ENCODE measurements at regions not wholly inside any gene's neighbourhood (a gene's known extent, or its start where the extent isn't known, plus 50 kb on each side); places are given as distances from the start of the nearest gene placed in this dataset.

DNA sequence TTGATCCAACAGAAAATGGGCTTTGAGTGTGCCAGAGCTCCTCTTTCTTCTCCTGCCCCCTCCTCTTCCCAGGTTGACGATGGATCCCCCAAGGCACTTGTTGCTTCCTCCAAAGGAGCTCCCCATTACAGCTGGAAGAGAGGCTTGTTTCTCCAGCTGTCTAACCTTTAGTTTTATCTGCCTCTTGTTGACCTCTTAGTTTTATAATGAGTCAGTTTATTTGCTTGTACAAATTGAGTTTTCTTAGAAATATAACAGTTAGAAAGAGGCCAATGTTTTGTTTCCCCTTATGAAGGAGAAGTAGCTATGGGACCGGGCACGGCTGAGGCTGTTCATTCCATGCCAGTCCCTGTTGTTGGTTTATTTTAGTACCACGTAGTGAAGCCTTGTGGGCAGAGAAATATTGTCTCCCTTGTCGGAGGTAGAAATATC is 158.2 kb downstream of the SPRY1 start:
- intact Hi-C loops (cut with DNase I): loop anchor here (2.0 to 5.0 kb wide), 5 partner anchors 48 to 158 kb away; partner anchors contain the start of gene SPRY1 (in 1 of the 2)
- peak; percentile 83 for ATAC-seq (ENCODE audit: low FRiP score)
- peak overlapping the region; percentile 33 to 97 for H3K27ac ChIP-seq (ENCODE audit: low read depth in 1 of 2, low read length in 2 of 2)
- H3K36me3 ChIP-seq (ENCODE audit: control insufficient read depth in 1 of 2, insufficient read depth in 2 of 2, low read length in 1 of 2): no peaks in the 10 kb centered on the region
- H3K4me3 ChIP-seq (ENCODE audit: low read length in 2 of 2): no peak overlapping the region
- peaks cover 2 to 5% of the 10 kb centered on the region in 2 donors for H3K4me1 ChIP-seq (ENCODE audit: control insufficient read depth in 1 of 2, insufficient read depth in 2 of 2, low read length in 2 of 2)
- H3K27me3 ChIP-seq (ENCODE audit: control insufficient read depth in 1 of 2, insufficient read depth in 2 of 2, low read length in 1 of 2): no peaks in the 10 kb centered on the region
- peak in 1 of 2 donors; percentile 67 for DNase-seq
- WGBS, 2 donors: 0 to 3% methylated on average over 5 of the region's 5 CpGs
- no peaks in the 10 kb centered on the region for H3K9me3 ChIP-seq (ENCODE audit: control insufficient read depth, low read length)

DNA sequence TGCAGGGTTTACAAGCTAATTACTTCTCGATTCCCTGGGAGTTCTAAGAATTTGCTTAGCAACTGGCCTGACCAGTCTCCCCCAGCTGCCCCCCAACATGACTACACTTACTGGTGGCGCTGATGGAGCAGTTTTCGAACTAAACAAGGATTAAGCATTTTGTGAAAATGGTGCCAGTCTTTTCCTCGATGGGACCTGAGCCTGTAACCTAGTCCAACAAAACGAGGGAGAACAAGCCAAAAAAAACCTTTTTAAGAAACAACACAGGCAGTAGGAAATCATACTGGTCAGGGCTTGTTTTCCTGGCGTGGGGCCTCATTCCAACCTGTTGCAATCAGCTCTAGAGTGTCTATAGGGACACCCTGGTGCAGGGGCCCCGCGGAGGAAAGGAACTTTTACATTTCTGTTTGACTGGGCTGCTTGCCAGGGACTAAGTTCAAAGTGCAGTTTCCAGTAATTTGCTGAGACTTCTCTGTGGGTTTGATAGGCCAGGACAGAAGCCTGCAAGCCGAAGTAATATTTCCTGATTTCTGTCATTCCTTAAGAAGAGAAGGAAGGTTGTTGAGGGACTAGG is 158.7 kb downstream of the SPRY1 start:
- peak overlapping the region; percentile 83 to 97 for H3K27ac ChIP-seq (ENCODE audit: low read depth in 1 of 2, low read length in 2 of 2)
- no peaks in the 10 kb centered on the region for H3K9me3 ChIP-seq (ENCODE audit: control insufficient read depth, low read length)
- intact Hi-C loops (cut with DNase I): loop anchor here (2.0 to 5.0 kb wide), 3 partner anchors 97 to 159 kb away; partner anchors contain the start of gene SPRY1 (in 1 of the 2)
- DNase-seq (peak; percentile 92 to 93), ATAC-seq (ENCODE audit: low FRiP score) (peak; percentile 92)
- peaks cover 2 to 5% of the 10 kb centered on the region in 2 donors for H3K4me1 ChIP-seq (ENCODE audit: control insufficient read depth in 1 of 2, insufficient read depth in 2 of 2, low read length in 2 of 2)
- H3K4me3 ChIP-seq (ENCODE audit: low read length in 2 of 2): no peak overlapping the region
- WGBS, 2 donors: 1% methylated on average over 9 of the region's 9 CpGs
- no peaks in the 10 kb centered on the region for H3K27me3 ChIP-seq (ENCODE audit: control insufficient read depth in 1 of 2, insufficient read depth in 2 of 2, low read length in 1 of 2)
- no peaks in the 10 kb centered on the region for H3K36me3 ChIP-seq (ENCODE audit: control insufficient read depth in 1 of 2, insufficient read depth in 2 of 2, low read length in 1 of 2)

DNA sequence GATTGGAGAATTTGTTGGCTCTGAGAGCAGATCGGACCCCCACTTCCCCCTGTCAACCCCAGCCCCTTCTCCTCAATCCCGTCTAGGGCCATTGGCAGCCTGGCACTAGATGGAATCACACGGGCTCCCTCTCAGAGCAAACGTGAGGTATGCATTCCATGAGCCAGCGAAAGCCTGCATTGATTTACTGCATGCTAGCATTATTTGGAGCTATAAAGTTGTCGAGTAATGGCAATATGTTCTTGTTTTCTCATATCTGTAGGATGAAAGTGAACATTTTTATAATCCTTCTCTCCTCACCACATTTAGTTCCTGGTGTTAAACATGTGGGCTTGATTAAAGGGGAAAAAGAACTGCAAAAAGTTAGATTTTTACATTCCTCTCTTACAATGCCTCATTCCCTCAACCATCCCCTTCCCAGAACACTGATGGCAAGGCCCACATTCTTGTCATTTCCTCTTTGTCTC is 159.2 kb downstream of the SPRY1 start:
- H3K4me1 ChIP-seq (ENCODE audit: control insufficient read depth in 1 of 2, insufficient read depth in 2 of 2, low read length in 2 of 2): peaks cover 2 to 5% of the 10 kb centered on the region in 2 donors
- no peaks in the 10 kb centered on the region for H3K27me3 ChIP-seq (ENCODE audit: control insufficient read depth in 1 of 2, insufficient read depth in 2 of 2, low read length in 1 of 2)
- no peak overlapping the region for H3K4me3 ChIP-seq (ENCODE audit: low read length in 2 of 2)
- H3K36me3 ChIP-seq (ENCODE audit: control insufficient read depth in 1 of 2, insufficient read depth in 2 of 2, low read length in 1 of 2): no peaks in the 10 kb centered on the region
- intact Hi-C loops (cut with DNase I): loop anchor here (2.0 to 5.0 kb wide), 3 partner anchors 96 to 159 kb away; partner anchors contain the start of gene SPRY1 (in 1 of the 2)
- peak overlapping the region; percentile 83 to 97 for H3K27ac ChIP-seq (ENCODE audit: low read depth in 1 of 2, low read length in 2 of 2)
- no peaks in the 10 kb centered on the region for H3K9me3 ChIP-seq (ENCODE audit: control insufficient read depth, low read length)
- DNase-seq: no peak
- peak; percentile 39 for ATAC-seq (ENCODE audit: low FRiP score)
- WGBS, 2 donors: 2 to 7% methylated on average over 6 of the region's 6 CpGs

DNA sequence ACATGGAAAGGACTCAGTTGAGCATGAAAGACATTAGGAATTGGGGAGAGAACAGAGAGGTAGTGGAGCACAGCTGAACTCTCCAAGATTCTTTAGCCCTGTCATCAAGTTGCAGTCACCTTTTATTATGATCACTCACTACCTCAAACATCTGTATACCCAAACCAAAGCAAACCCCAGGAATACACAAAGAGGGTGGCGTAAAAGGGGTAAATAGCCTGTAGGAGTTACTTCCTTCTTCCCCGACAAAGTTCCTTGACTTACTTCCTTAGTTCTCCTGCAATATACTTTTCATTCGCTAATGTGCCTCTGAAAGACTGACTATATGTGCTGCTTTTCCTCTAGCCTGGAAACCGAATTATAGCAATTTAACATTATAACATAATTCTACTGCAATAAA is 159.9 kb downstream of the SPRY1 start:
- Histone ChIP-seq H3K27ac (ENCODE audit: low read depth in 1 of 2, low read length in 2 of 2) (peak overlapping the region; percentile 71 to 83), H3K36me3 (ENCODE audit: control insufficient read depth in 1 of 2, insufficient read depth in 2 of 2, low read length in 1 of 2) (no peaks in the 10 kb centered on the region), H3K27me3 (ENCODE audit: control insufficient read depth in 1 of 2, insufficient read depth in 2 of 2, low read length in 1 of 2) (no peaks in the 10 kb centered on the region), H3K9me3 (ENCODE audit: control insufficient read depth, low read length) (no peaks in the 10 kb centered on the region), H3K4me1 (ENCODE audit: control insufficient read depth in 1 of 2, insufficient read depth in 2 of 2, low read length in 2 of 2) (peaks cover 2 to 5% of the 10 kb centered on the region in 2 donors), H3K4me3 (ENCODE audit: low read length in 2 of 2) (no peak overlapping the region)
- ATAC-seq (ENCODE audit: low FRiP score) (no peak), DNase-seq (no peak)
- intact Hi-C loops (cut with DNase I): loop anchor here in 1 of 2 donors (5.0 kb wide), 1 partner anchor 96 kb away; no protein-coding TSS in a partner anchor
- 95 to 96% methylated on average over 4 of the region's 4 CpGs for WGBS, 2 donors

DNA sequence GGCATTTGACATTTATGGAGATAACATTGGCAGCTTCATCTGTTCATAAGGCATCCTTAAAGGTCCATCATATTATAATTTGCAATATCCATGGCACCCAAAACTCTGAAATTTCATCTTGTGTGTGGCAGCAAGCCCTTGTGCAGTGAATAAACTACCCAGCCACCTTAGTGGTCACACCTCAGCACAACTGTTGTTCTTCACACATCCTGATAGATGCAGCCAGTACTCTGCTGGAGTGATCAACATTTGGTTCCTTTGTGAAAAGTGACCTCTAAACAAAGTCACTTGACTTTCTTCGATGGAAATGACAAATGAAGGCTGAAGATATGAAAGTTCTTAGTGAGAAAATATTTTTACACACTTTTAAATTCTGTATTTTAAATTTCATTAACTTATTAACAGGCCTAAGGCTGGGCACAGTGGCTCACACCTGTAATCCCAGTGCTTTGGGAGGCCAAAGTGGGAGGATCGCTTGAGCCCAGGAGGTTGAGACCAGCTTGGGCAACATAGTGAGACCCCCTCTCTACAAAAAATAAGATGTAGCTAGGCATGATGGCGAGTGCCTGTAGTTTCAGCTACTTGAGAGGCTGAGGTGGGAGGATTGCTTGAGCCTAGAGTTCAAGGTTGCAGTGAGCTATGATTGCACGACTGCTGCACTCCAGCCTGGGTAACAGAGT is 161.4 kb downstream of the SPRY1 start:
- DNase-seq: no peak
- H3K27ac ChIP-seq (ENCODE audit: low read depth in 1 of 2, low read length in 2 of 2): peak overlapping the region in 1 of 2 donors; percentile 54

DNA sequence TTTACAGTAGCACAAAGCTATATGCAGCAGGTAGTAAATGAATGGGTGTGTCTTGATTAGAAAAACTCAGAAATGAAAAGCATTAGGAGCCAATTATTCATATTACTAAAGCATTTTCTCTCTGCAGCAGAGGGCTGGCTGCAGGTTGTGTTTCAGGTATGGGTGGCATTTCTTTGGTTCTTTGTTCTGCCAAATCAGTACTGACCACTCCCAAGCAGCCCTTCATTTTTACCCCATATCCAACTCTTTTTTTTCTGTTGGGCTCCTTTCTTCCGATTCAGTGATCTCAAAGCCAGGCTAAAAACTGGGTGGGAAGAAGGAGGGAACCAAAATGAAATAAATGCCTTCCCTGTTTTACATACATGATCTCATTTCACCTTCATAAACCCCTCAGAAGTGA is 162.3 kb downstream of the SPRY1 start:
- DNase-seq: no peak
- H3K4me3 ChIP-seq (ENCODE audit: low read length in 2 of 2): no peak overlapping the region
- H3K36me3 ChIP-seq (ENCODE audit: control insufficient read depth in 1 of 2, insufficient read depth in 2 of 2, low read length in 1 of 2): no peaks in the 10 kb centered on the region
- intact Hi-C loops (cut with DNase I): loop anchor here (1.0 to 5.0 kb wide), 2 partner anchors 91 to 93 kb away; no protein-coding TSS in a partner anchor
- H3K27ac ChIP-seq (ENCODE audit: low read depth in 1 of 2, low read length in 2 of 2): no peak overlapping the region
- no peaks in the 10 kb centered on the region for H3K27me3 ChIP-seq (ENCODE audit: control insufficient read depth in 1 of 2, insufficient read depth in 2 of 2, low read length in 1 of 2)
- ATAC-seq (ENCODE audit: low FRiP score): no peak
- H3K9me3 ChIP-seq (ENCODE audit: control insufficient read depth, low read length): no peaks in the 10 kb centered on the region
- 81% methylated on average over 1 of the region's 1 CpG for WGBS, 2 donors
- H3K4me1 ChIP-seq (ENCODE audit: control insufficient read depth in 1 of 2, insufficient read depth in 2 of 2, low read length in 2 of 2): peaks cover 2 to 5% of the 10 kb centered on the region in 2 donors

More for the DNA sequence above, 161.4 kb downstream of the SPRY1 start:
- Histone ChIP-seq H3K4me1 (ENCODE audit: control insufficient read depth in 1 of 2, insufficient read depth in 2 of 2, low read length in 2 of 2) (peaks cover 2 to 5% of the 10 kb centered on the region in 2 donors), H3K9me3 (ENCODE audit: control insufficient read depth, low read length) (no peaks in the 10 kb centered on the region), H3K27me3 (ENCODE audit: control insufficient read depth in 1 of 2, insufficient read depth in 2 of 2, low read length in 1 of 2) (no peaks in the 10 kb centered on the region), H3K4me3 (ENCODE audit: low read length in 2 of 2) (no peak overlapping the region), H3K36me3 (ENCODE audit: control insufficient read depth in 1 of 2, insufficient read depth in 2 of 2, low read length in 1 of 2) (no peaks in the 10 kb centered on the region)
- ATAC-seq (ENCODE audit: low FRiP score): no peak
- intact Hi-C loops (cut with DNase I): loop anchor here in 1 of 2 donors (5.0 kb wide), 1 partner anchor 94 kb away; no protein-coding TSS in a partner anchor
- 73 to 74% methylated on average over 4 of the region's 4 CpGs for WGBS, 2 donors

DNA sequence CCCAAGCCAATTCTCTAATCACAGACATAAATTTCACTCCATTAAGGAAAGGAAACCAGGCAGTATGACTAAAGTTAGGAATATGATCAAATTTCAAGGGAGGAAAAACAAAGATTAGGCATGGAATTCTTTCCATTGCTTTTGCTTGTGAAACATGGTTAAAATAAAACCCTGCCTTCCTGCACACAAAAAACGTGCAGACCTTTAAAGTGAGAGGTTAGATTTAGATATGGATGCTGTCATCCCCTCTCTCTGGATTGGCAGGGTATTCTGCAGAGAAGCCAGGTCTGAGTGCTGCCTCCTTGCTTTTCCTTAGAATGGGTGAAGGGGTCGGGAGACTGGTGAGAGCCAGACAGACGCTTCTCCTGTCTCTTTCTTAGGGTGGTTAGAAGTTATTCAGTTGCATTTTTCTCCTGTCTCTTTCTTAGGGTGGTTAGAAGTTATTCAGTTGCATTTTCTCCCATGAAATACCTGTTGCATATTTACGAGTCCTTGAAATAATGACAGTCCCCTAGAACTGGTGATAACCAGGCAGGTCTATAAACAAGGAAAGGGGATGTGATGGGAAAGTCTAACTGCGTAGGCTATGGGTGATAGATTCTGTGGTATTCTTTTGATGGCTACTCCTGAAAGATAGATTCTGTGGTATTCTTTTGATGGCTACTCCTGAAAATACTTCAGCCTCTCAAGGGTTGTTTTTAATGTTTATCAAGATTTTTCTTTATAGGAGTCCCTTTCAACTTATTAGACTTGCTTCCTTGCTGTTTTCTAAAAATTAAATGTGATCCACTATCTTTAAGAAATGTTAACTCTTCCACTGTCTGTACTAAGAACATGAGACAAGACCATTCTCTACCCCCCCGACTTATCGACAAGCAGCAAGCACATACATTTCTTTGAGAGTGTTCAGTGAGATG is 163.6 kb downstream of the SPRY1 start:
- H3K4me1 ChIP-seq (ENCODE audit: control insufficient read depth in 1 of 2, insufficient read depth in 2 of 2, low read length in 2 of 2): peaks cover 2 to 5% of the 10 kb centered on the region in 2 donors
- intact Hi-C loops (cut with DNase I): loop anchor here (1.0 to 5.0 kb wide), 3 partner anchors 90 to 163 kb away; partner anchors contain the start of gene SPRY1 (in 1 of the 2)
- H3K36me3 ChIP-seq (ENCODE audit: control insufficient read depth in 1 of 2, insufficient read depth in 2 of 2, low read length in 1 of 2): no peaks in the 10 kb centered on the region
- peak overlapping the region; percentile 43 to 94 for H3K27ac ChIP-seq (ENCODE audit: low read depth in 1 of 2, low read length in 2 of 2)
- WGBS, 2 donors: 32 to 42% methylated on average over 7 of the region's 7 CpGs
- DNase-seq: no peak
- H3K9me3 ChIP-seq (ENCODE audit: control insufficient read depth, low read length): no peaks in the 10 kb centered on the region
- no peaks in the 10 kb centered on the region for H3K27me3 ChIP-seq (ENCODE audit: control insufficient read depth in 1 of 2, insufficient read depth in 2 of 2, low read length in 1 of 2)
- H3K4me3 ChIP-seq (ENCODE audit: low read length in 2 of 2): peak overlapping the region in 1 of 2 donors; percentile 4
- ATAC-seq (ENCODE audit: low FRiP score): no peak

DNA sequence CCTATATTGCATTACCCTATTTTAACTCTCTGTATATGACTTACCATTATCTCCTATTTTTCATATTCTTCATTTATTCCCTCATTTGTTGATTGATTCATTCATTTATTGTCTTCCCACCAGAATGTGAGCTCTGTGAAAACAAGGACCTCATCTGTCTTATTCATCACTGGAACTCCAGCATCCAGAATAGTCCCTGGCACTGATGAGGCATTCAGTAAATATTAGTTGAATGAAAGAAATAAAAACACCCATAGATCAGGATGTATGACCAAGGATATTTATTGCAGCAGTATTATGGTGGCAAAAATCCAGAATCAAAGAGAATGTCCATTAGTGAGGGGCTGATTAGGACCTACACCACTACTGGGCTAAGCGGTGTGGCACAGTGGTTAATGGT is 164.9 kb downstream of the SPRY1 start:
- Histone ChIP-seq H3K27ac (ENCODE audit: low read depth in 1 of 2, low read length in 2 of 2) (no peak overlapping the region), H3K4me3 (ENCODE audit: low read length in 2 of 2) (no peak overlapping the region), H3K36me3 (ENCODE audit: control insufficient read depth in 1 of 2, insufficient read depth in 2 of 2, low read length in 1 of 2) (no peaks in the 10 kb centered on the region), H3K4me1 (ENCODE audit: control insufficient read depth in 1 of 2, insufficient read depth in 2 of 2, low read length in 2 of 2) (peaks cover 0 to 3% of the 10 kb centered on the region in 2 donors), H3K9me3 (ENCODE audit: control insufficient read depth, low read length) (no peaks in the 10 kb centered on the region), H3K27me3 (ENCODE audit: control insufficient read depth in 1 of 2, insufficient read depth in 2 of 2, low read length in 1 of 2) (no peaks in the 10 kb centered on the region)
- no peak for ATAC-seq (ENCODE audit: low FRiP score)
- 0 to 1% methylated on average over 1 of the region's 1 CpG for WGBS, 2 donors
- no peak for DNase-seq
- intact Hi-C loops (cut with DNase I): loop anchor here in 1 of 2 donors (5.0 kb wide), 1 partner anchor 164 kb away; the partner anchor contains the start of gene SPRY1

Measured in aorta (tissue), 5 donors.